GM12872 (cell line): ENCODE measurements at regions not wholly inside any gene's neighbourhood (a gene's known extent, or its start where the extent isn't known, plus 50 kb on each side); places are given as distances from the start of the nearest gene placed in this dataset.

Experiments
- CTCF ChIP-seq: IDR thresholded peaks from 3 replicates; pipeline ENCODE4 v1.5.1; 2011; ENCODE audit warnings: low read depth, mild to moderate bottlenecking, low read length, moderate library complexity; ENCODE audit not compliant: insufficient read depth

GRCh38 chr12:17030338-17030737, 424.4 kb upstream of the LMO3 start:
- no peak for TF ChIP-seq CTCF

GRCh38 chr12:17028348-17028747, 422.4 kb upstream of the LMO3 start:
- no peak for TF ChIP-seq CTCF

GRCh38 chr12:17020765-17021164, 414.8 kb upstream of the LMO3 start:
- TF ChIP-seq CTCF, result no peak

- no peak for TF ChIP-seq CTCF
These were observed 411.4 kb upstream of the LMO3 start for GRCh38 chr12:17017402-17017801.

GRCh38 chr12:17016116-17016864, 410.3 kb upstream of the LMO3 start:
- no peak for TF ChIP-seq CTCF

- no peak for TF ChIP-seq CTCF
These were observed 409.5 kb upstream of the LMO3 start for GRCh38 chr12:17015501-17015900.

- TF ChIP-seq CTCF, result no peak
These were observed 378.5 kb upstream of the LMO3 start for GRCh38 chr12:16984484-16984883.
